Adrenal gland (tissue), 9 donors: ENCODE measurements at regions not wholly inside any gene's neighbourhood (a gene's known extent, or its start where the extent isn't known, plus 50 kb on each side); places are given as distances from the start of the nearest gene placed in this dataset.

ENCODE experiments used
- DNase-seq, 7 donors: peaks; one replicate each; pipeline ENCODE4 v3.0.0-alpha.2; 2019 to 2020
- H3K27ac ChIP-seq, 5 donors: fragments of 200-600 bp; sonication (generic) in 4 of 5; 1 replicate in 3 of 5; 2 replicates in 2 of 5; pipeline versions ENCODE4 v1.5.1 to v1.8.0; 2016 to 2020; ENCODE audit warnings: mild to moderate bottlenecking in 1 of 5
- H3K27me3 ChIP-seq: fragments of 200-600 bp; 2 replicates; pipeline ENCODE4 v1.8.0; 2021
- H3K36me3 ChIP-seq, 2 donors: fragments of 200-600 bp; replicated peaks in 1 of 2; 1 replicate in 1 of 2; 2 replicates in 1 of 2; pipeline versions ENCODE4 v1.5.1 to v1.8.0; 2018 to 2022
- H3K4me1 ChIP-seq, 2 donors: fragments of 200-600 bp; replicated peaks in 1 of 2; 1 replicate in 1 of 2; 2 replicates in 1 of 2; pipeline versions ENCODE4 v1.5.1 to v1.8.0; 2018 to 2021
- H3K4me3 ChIP-seq, 4 donors: fragments of 200-600 bp; sonication (generic) in 3 of 4; one replicate each; pipeline ENCODE4 v1.5.1; 2016 to 2018
- H3K9me3 ChIP-seq, 3 donors: fragments of 200-600 bp; sonication (generic) in 1 of 3; replicated peaks in 1 of 3; 1 replicate in 2 of 3; 2 replicates in 1 of 3; pipeline versions ENCODE4 v1.5.1 to v1.8.0; 2016 to 2021
- CTCF ChIP-seq, 6 experiments: fragments of 450-650 bp in 4 of 6; fragments of 200-600 bp in 2 of 6; sonication (generic) in 1 of 6; IDR thresholded peaks; 1 replicate in 5 of 6; 2 replicates in 1 of 6; pipeline versions ENCODE4 v1.5.1 to v1.8.0; 2016 to 2021; ENCODE audit warnings: antibody characterized with exemption in 6 of 6, mild to moderate bottlenecking in 2 of 6, moderate library complexity in 1 of 6
- POLR2A ChIP-seq, 2 donors: fragments of 450-650 bp; IDR thresholded peaks; one replicate each; pipeline ENCODE4 v1.6.1; 2017; ENCODE audit warnings: antibody characterized with exemption in 2 of 2, mild to moderate bottlenecking in 2 of 2, moderate library complexity in 1 of 2
- WGBS, 4 donors: extraction: QIAGEN DNeasy Blood & Tissue Kit in 2 of 4; methylation state at CpG; one replicate each; pipeline versions ENCODE4 v1.1.5 to v1.1.7; 2013 to 2017; 5-methylcytosine and 5-hydroxymethylcytosine counted together
- intact Hi-C, 2 donors: fragments of 100-400 bp; cut with DNase I; formaldehyde crosslinking; loops; one replicate each; pipeline versions ENCODE4 v1.14.1 to v1.15.0; 2022 to 2023
- donor health status: healthy with polysubstance abuse.
- donor health status: Bipolar disorder and iron deficiency.
- donor health status: DM: yes; HTN: yes; CAD: no.
- donor health status: DM: no; HTN: no; CAD: no.
- donor health status: DM: no; HTN: no; CAD: no.

GRCh38 chr21:32861866-32862265, 90.3 kb upstream of the PAXBP1 start:
- H3K4me3 ChIP-seq: no peak overlapping the region
- 68 to 72% (median 70%) methylated on average over 4 of the region's 4 CpGs for WGBS, 4 donors
- intact Hi-C loops: no loop called here
- no peaks in the 10 kb centered on the region for H3K4me1 ChIP-seq
- no peak for DNase-seq
- no peak for TF ChIP-seq CTCF (IDR thresholded peaks at IDR 0.05)
- no peak for TF ChIP-seq POLR2A (IDR thresholded peaks at IDR 0.05)
- H3K9me3 ChIP-seq: no peaks in the 10 kb centered on the region
- no peak overlapping the region for H3K27ac ChIP-seq
- H3K36me3 ChIP-seq: no peaks in the 10 kb centered on the region
- no peaks in the 10 kb centered on the region for H3K27me3 ChIP-seq

DNA sequence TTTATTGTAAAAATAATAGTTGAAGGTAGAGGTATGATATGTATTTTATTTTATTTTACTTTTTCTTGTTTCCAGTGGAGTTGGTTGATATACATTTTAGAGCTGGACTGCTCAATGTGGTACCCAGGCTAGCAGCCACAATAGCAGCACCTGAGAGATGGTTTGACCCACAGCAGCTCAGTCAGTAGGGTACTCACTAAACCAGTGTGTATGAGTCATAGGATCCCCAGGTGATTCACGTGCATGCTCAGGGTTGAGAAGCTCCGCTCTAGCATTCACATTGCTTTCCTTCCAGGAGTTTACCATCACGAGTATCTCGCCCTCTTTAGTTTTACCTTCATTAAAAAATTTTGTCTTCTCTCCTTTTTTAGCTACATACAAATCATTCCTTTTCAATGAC, 96.0 kb upstream of the PAXBP1 start:
- no peak for TF ChIP-seq CTCF (IDR thresholded peaks at IDR 0.05)
- no peak for TF ChIP-seq POLR2A (IDR thresholded peaks at IDR 0.05)
- intact Hi-C loops: no loop called here
- Histone ChIP-seq H3K27me3 (no peaks in the 10 kb centered on the region), H3K36me3 (no peaks in the 10 kb centered on the region), H3K4me1 (no peaks in the 10 kb centered on the region), H3K9me3 (no peaks in the 10 kb centered on the region), H3K27ac (no peak overlapping the region), H3K4me3 (no peak overlapping the region)
- no peak for DNase-seq
- 74 to 82% (median 76%) methylated on average over 4 of the region's 4 CpGs for WGBS, 4 donors

DNA sequence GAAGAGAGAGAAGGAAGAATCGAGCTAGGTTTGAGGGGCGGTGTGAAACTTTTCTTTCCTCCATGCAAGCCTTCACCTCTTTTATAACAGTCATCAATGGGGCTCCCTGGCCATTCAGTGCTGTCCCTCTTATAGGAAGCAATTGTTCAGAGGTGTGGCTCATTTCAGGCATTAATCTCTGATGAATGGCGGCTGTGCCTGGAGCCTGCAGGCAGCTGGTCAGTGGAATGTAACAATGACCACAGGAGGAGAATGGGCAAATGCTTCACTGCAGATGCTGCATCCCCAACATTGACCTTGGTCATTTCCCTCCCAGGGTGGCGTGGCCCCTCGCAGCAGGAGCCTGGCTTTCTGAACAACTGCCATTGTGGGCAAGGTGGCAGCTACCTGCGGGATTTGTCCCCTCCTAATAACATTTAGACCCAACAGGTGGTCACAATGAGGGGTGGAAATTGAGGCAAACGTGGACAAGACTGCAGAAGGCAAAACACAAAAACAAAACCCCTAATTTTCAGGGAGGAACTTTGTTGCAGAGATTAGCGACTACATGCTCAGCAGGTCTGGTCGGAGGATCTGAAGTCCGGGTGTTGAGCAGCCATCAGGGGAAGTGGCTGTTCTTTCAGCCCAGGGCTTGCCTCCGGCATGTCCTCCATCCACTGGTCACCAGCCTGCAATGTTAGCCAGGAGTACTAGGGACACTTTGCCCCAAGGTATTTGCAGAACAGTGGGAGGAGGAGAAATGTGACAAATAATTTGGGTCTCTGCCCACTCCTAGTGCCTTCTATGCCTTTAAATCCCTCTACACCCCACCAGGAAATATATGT, 97.3 kb upstream of the PAXBP1 start:
- DNase-seq: no peak
- TF ChIP-seq POLR2A (IDR thresholded peaks at IDR 0.05) (no peak), CTCF (IDR thresholded peaks at IDR 0.05) (no peak)
- Histone ChIP-seq H3K36me3 (no peaks in the 10 kb centered on the region), H3K27me3 (no peaks in the 10 kb centered on the region), H3K27ac (no peak overlapping the region), H3K9me3 (no peaks in the 10 kb centered on the region), H3K4me1 (no peaks in the 10 kb centered on the region), H3K4me3 (no peak overlapping the region)
- 72 to 76% (median 73%) methylated on average over 9 to 11 of the region's 11 CpGs for WGBS, 4 donors
- intact Hi-C loops: no loop called here

DNA sequence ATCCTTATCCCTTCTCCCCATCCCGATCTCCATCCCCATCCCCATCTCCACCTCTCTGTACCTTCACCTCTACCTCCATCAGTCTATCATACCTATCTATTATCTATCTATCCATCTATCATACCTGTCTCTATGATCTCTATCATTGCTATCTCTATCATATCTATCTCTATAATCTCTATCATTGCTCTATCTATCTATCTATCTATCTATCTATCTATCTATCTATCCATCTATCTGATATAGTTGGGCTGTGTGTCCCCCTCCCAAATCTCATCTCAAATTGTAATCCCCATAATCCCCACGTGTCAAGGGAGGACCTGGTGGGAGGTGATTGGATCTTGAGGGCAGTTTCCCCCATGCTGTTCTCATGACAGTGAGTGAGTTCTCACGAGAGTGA, 97.9 kb upstream of the PAXBP1 start:
- intact Hi-C loops: no loop called here
- Histone ChIP-seq H3K27ac (no peak overlapping the region), H3K4me1 (no peaks in the 10 kb centered on the region), H3K36me3 (no peaks in the 10 kb centered on the region), H3K27me3 (no peaks in the 10 kb centered on the region), H3K4me3 (no peak overlapping the region), H3K9me3 (no peaks in the 10 kb centered on the region)
- DNase-seq: no peak
- WGBS, 4 donors: 57 to 69% (median 64%) methylated on average over 3 of the region's 3 CpGs
- no peak for TF ChIP-seq CTCF (IDR thresholded peaks at IDR 0.05)
- no peak for TF ChIP-seq POLR2A (IDR thresholded peaks at IDR 0.05)
